ENCODE measurements at regions not wholly inside any gene's neighbourhood (a gene's known extent, or its start where the extent isn't known, plus 50 kb on each side); places are given as distances from the start of the nearest gene placed in this dataset.

DNA sequence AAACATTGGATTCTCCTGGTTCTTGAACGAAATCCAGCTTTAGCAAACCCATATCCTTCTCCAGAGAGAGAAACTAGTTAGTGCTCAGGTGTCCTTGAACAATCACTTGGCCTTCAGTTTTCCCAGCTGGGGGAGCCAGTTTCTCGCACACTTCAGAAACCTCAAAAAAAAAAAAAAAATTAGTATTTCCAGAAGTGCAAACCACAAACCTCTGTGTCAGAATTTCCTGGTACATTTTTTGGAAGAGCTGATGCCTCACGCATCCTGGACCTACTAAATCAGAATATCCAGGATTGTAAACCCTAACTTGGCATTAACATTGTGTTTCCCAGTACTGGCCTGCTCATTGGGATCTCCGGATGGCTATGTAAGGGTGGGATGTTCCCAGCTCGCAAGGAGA, 143.4 kb upstream of the EGR2 start:
- in situ Hi-C loops (cut with HindIII; ENCODE audit: extremely low pct_ligation_motif_present, low pct_unique_long_range_greater_than_20kb) = no loop called here

DNA sequence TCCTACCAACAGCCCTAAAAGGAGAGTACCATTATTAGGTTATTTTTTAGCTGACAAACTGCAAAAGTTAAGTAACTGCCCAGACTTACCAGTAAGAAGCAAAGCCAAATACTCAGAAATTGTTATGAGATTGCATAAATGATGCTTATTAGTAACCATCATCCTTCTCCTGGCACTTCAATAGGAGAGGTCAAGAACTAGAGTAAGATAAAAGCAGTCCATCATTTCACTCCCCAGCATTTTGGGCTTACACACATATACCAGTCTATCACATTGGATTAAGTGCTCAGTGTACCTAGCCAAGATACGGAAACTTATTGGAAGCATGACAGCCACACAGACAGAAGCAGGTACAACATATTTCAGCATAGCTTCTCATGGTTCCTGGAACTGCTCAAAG, 142.8 kb upstream of the EGR2 start:
- H3K9ac ChIP-seq (ENCODE audit: insufficient read depth, low read depth, low read length) = no peak overlapping the region
- no peak for FAIRE-seq
- H4K20me1 ChIP-seq (ENCODE audit: insufficient read depth, low read length) = no peaks in the 10 kb centered on the region
- ChIA-PET POLR2A (no interaction called here), CTCF (ENCODE audit: low intra/inter-chr PET ratio, low total read pairs) (no interaction called here)
- no peak for ATAC-seq
- intact Hi-C loops (cut with micrococcal nuclease; ENCODE audit: unreplicated experiment) (no loop called here), in situ Hi-C loops (cut with HindIII; ENCODE audit: extremely low pct_ligation_motif_present, low pct_unique_long_range_greater_than_20kb) (no loop called here)
- DNase-seq (ENCODE audit: low spot score) = no peak
- no peaks in the 10 kb centered on the region for H3K79me2 ChIP-seq (ENCODE audit: insufficient read depth, low read length)
- H3K36me3 ChIP-seq (replicated peaks in 1 of 2; ENCODE audit: control insufficient read depth in 1 of 2, insufficient read depth in 2 of 2, low read length in 2 of 2) = no peaks in the 10 kb centered on the region
- BruUV-seq (replicated peaks) = no TSS peak
- H3K9me3 ChIP-seq (ENCODE audit: low read length) = no peaks in the 10 kb centered on the region
- no peak overlapping the region for H3K4me3 ChIP-seq (replicated peaks in 1 of 3; ENCODE audit: insufficient read depth in 1 of 3, low read depth in 2 of 3, low read length in 3 of 3)
- no peak overlapping the region for H2AFZ ChIP-seq (ENCODE audit: low read length)
- no peak overlapping the region for H3K27ac ChIP-seq (ENCODE audit: extremely low read length, insufficient read depth, low read length)
- no peaks in the 10 kb centered on the region for H3K4me1 ChIP-seq (ENCODE audit: insufficient read depth, low read length)
- 80% methylated on average over 1 of the region's 1 CpG for WGBS (ENCODE audit: low lambda C conversion rate)
- H3K4me2 ChIP-seq (ENCODE audit: low read depth, low read length) = no peak overlapping the region
- H3K27me3 ChIP-seq (ENCODE audit: control insufficient read depth in 1 of 2, insufficient read depth in 2 of 2, low read length in 2 of 2) = peaks cover 0 to 3% of the 10 kb centered on the region in 2 experiments; a peak in 1 of 5 replicates
- TF ChIP-seq ZBTB20 (CRISPR knock-in tag; IDR thresholded peaks at IDR 0.05; ENCODE audit: borderline replicate concordance, low read depth) (no peak), GABPB1 (CRISPR knock-in tag; IDR thresholded peaks at IDR 0.05) (no peak), PHF8 (CRISPR knock-in tag; IDR thresholded peaks at IDR 0.05) (no peak), ZBTB3 (CRISPR knock-in tag; IDR thresholded peaks at IDR 0.05; ENCODE audit: borderline replicate concordance, low read depth) (no peak)
- TF ChIP-seq, protein P1, sequence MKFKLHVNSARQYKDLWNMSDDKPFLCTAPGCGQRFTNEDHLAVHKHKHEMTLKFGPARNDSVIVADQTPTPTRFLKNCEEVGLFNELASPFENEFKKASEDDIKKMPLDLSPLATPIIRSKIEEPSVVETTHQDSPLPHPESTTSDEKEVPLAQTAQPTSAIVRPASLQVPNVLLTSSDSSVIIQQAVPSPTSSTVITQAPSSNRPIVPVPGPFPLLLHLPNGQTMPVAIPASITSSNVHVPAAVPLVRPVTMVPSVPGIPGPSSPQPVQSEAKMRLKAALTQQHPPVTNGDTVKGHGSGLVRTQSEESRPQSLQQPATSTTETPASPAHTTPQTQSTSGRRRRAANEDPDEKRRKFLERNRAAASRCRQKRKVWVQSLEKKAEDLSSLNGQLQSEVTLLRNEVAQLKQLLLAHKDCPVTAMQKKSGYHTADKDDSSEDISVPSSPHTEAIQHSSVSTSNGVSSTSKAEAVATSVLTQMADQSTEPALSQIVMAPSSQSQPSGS (CRISPR knock-in tag; IDR thresholded peaks at IDR 0.05) = no peak
- TF ChIP-seq, protein P2, sequence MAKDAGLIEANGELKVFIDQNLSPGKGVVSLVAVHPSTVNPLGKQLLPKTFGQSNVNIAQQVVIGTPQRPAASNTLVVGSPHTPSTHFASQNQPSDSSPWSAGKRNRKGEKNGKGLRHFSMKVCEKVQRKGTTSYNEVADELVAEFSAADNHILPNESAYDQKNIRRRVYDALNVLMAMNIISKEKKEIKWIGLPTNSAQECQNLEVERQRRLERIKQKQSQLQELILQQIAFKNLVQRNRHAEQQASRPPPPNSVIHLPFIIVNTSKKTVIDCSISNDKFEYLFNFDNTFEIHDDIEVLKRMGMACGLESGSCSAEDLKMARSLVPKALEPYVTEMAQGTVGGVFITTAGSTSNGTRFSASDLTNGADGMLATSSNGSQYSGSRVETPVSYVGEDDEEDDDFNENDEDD (CRISPR knock-in tag; IDR thresholded peaks at IDR 0.05; ENCODE audit: borderline replicate concordance) = no peak

More for the DNA sequence above, 143.4 kb upstream of the EGR2 start:
- TF ChIP-seq ZBTB38 (CRISPR knock-in tag; IDR thresholded peaks at IDR 0.05) (no peak), SNAI1 (CRISPR knock-in tag; IDR thresholded peaks at IDR 0.05; ENCODE audit: borderline replicate concordance) (no peak), SRY (CRISPR knock-in tag; IDR thresholded peaks at IDR 0.05) (no peak), SRSF1 (optimal IDR thresholded peaks at IDR 0.05; ENCODE audit: low read depth, low read length) (no peak), NFATC3 (CRISPR knock-in tag; IDR thresholded peaks at IDR 0.05) (no peak), KDM1A (CRISPR knock-in tag; IDR thresholded peaks at IDR 0.05) (no peak), CCDC6 (CRISPR knock-in tag; IDR thresholded peaks at IDR 0.05) (no peak), ZNF337 (CRISPR knock-in tag; IDR thresholded peaks at IDR 0.05; ENCODE audit: borderline replicate concordance, low read depth) (no peak), GZF1 (CRISPR knock-in tag; IDR thresholded peaks at IDR 0.05) (no peak)
- TF ChIP-seq, protein P3, sequence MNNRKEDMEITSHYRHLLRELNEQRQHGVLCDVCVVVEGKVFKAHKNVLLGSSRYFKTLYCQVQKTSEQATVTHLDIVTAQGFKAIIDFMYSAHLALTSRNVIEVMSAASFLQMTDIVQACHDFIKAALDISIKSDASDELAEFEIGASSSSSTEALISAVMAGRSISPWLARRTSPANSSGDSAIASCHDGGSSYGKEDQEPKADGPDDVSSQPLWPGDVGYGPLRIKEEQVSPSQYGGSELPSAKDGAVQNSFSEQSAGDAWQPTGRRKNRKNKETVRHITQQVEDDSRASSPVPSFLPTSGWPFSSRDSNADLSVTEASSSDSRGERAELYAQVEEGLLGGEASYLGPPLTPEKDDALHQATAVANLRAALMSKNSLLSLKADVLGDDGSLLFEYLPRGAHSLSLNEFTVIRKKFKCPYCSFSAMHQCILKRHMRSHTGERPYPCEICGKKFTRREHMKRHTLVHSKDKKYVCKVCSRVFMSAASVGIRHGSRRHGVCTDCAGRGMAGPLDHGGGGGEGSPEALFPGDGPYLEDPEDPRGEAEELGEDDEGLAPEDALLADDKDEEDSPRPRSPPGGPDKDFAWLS (CRISPR knock-in tag; IDR thresholded peaks at IDR 0.05; ENCODE audit: borderline replicate concordance) = no peak
- TF ChIP-seq, protein P4, sequence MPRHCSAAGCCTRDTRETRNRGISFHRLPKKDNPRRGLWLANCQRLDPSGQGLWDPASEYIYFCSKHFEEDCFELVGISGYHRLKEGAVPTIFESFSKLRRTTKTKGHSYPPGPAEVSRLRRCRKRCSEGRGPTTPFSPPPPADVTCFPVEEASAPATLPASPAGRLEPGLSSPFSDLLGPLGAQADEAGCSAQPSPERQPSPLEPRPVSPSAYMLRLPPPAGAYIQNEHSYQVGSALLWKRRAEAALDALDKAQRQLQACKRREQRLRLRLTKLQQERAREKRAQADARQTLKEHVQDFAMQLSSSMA (CRISPR knock-in tag; IDR thresholded peaks at IDR 0.05) = no peak
- no peak for ATAC-seq
- H3K27me3 ChIP-seq (ENCODE audit: control insufficient read depth in 1 of 2, insufficient read depth in 2 of 2, low read length in 2 of 2) = peaks cover 0 to 3% of the 10 kb centered on the region in 2 experiments; a peak in 1 of 5 replicates
- H3K4me3 ChIP-seq (replicated peaks in 1 of 3; ENCODE audit: insufficient read depth in 1 of 3, low read depth in 2 of 3, low read length in 3 of 3) = no peak overlapping the region
- H3K9me3 ChIP-seq (ENCODE audit: low read length) = no peaks in the 10 kb centered on the region
- ChIA-PET POLR2A (no interaction called here), CTCF (ENCODE audit: low intra/inter-chr PET ratio, low total read pairs) (no interaction called here)
- no peak overlapping the region for H2AFZ ChIP-seq (ENCODE audit: low read length)
- no TSS peak for BruUV-seq (replicated peaks)
- FAIRE-seq = no peak
- intact Hi-C loops (cut with micrococcal nuclease; ENCODE audit: unreplicated experiment) = no loop called here
- H3K27ac ChIP-seq (ENCODE audit: extremely low read length, insufficient read depth, low read length) = no peak overlapping the region
- H4K20me1 ChIP-seq (ENCODE audit: insufficient read depth, low read length) = no peaks in the 10 kb centered on the region
- H3K36me3 ChIP-seq (replicated peaks in 1 of 2; ENCODE audit: control insufficient read depth in 1 of 2, insufficient read depth in 2 of 2, low read length in 2 of 2) = no peaks in the 10 kb centered on the region
- no peaks in the 10 kb centered on the region for H3K4me1 ChIP-seq (ENCODE audit: insufficient read depth, low read length)
- no peak overlapping the region for H3K9ac ChIP-seq (ENCODE audit: insufficient read depth, low read depth, low read length)
- WGBS (ENCODE audit: low lambda C conversion rate) = 8% methylated on average over 5 of the region's 5 CpGs
- H3K4me2 ChIP-seq (ENCODE audit: low read depth, low read length) = no peak overlapping the region
- no peak for DNase-seq (ENCODE audit: low spot score)
- H3K79me2 ChIP-seq (ENCODE audit: insufficient read depth, low read length) = no peaks in the 10 kb centered on the region
